Kidney capillary endothelial cell (primary cell): ENCODE measurements at regions not wholly inside any gene's neighbourhood (a gene's known extent, or its start where the extent isn't known, plus 50 kb on each side); places are given as distances from the start of the nearest gene placed in this dataset.

Experiments used
- DNase-seq: peaks from one replicate; pipeline ENCODE4 v3.0.0-alpha.2; 2018; ENCODE audit warnings: low spot score

GRCh38 chr22:48346911-48347310, 1480.8 kb downstream of the BRD1 start:
- DNase-seq, result no peak

GRCh38 chr22:48346311-48346710, 1481.4 kb downstream of the BRD1 start:
- DNase-seq, result no peak

- DNase-seq, result no peak
Observed at GRCh38 chr22:48345631-48346030, 1482.0 kb downstream of the BRD1 start.

- DNase-seq, result no peak
Observed at GRCh38 chr22:48343461-48343860, 1484.2 kb downstream of the BRD1 start.

GRCh38 chr22:48342732-48343131, 1484.9 kb downstream of the BRD1 start:
- no peak for DNase-seq

- no peak for DNase-seq
Observed at GRCh38 chr22:48342016-48342415, 1485.7 kb downstream of the BRD1 start.

GRCh38 chr22:48340727-48341709, 1486.7 kb downstream of the BRD1 start:
- no peak for DNase-seq

GRCh38 chr22:48340191-48340590, 1487.5 kb downstream of the BRD1 start:
- no peak for DNase-seq

- no peak for DNase-seq
Observed at GRCh38 chr22:48338793-48339705, 1488.6 kb downstream of the BRD1 start.

- DNase-seq, result no peak
Observed at GRCh38 chr22:48337957-48338792, 1489.5 kb downstream of the BRD1 start.

- no peak for DNase-seq
Observed at GRCh38 chr22:48336339-48337060, 1491.2 kb downstream of the BRD1 start.

GRCh38 chr22:48335442-48336139, 1492.1 kb downstream of the BRD1 start:
- no peak for DNase-seq

GRCh38 chr22:48334971-48335370, 1492.7 kb downstream of the BRD1 start:
- DNase-seq, result no peak

GRCh38 chr22:48333816-48334735, 1493.6 kb downstream of the BRD1 start:
- DNase-seq, result no peak

- no peak for DNase-seq
Observed at GRCh38 chr22:48333323-48333763, 1494.3 kb downstream of the BRD1 start.

- no peak for DNase-seq
Observed at GRCh38 chr22:48332438-48333322, 1495.0 kb downstream of the BRD1 start.

- DNase-seq, result no peak
Observed at GRCh38 chr22:48331691-48332220, 1495.9 kb downstream of the BRD1 start.

- no peak for DNase-seq
Observed at GRCh38 chr22:48331266-48331665, 1496.4 kb downstream of the BRD1 start.
